ENCODE measurements at regions not wholly inside any gene's neighbourhood (a gene's known extent, or its start where the extent isn't known, plus 50 kb on each side); places are given as distances from the start of the nearest gene placed in this dataset.

- Mint-ChIP-seq H3K27me3 (no peaks in the 10 kb centered on the region), H3K4me1 (peaks cover 16% of the 10 kb centered on the region), H3K4me3 (peak overlapping the region; percentile 20), H3K27ac (no peak overlapping the region), H3K36me3 (ENCODE audit: low read depth) (no peaks in the 10 kb centered on the region), H3K9me3 (no peaks in the 10 kb centered on the region)
- no peak for DNase-seq
- CTCF ChIA-PET: no interaction called here
- POLR2A ChIA-PET: no interaction called here
- TF ChIP-seq, protein P1, sequence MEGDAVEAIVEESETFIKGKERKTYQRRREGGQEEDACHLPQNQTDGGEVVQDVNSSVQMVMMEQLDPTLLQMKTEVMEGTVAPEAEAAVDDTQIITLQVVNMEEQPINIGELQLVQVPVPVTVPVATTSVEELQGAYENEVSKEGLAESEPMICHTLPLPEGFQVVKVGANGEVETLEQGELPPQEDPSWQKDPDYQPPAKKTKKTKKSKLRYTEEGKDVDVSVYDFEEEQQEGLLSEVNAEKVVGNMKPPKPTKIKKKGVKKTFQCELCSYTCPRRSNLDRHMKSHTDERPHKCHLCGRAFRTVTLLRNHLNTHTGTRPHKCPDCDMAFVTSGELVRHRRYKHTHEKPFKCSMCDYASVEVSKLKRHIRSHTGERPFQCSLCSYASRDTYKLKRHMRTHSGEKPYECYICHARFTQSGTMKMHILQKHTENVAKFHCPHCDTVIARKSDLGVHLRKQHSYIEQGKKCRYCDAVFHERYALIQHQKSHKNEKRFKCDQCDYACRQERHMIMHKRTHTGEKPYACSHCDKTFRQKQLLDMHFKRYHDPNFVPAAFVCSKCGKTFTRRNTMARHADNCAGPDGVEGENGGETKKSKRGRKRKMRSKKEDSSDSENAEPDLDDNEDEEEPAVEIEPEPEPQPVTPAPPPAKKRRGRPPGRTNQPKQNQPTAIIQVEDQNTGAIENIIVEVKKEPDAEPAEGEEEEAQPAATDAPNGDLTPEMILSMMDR (IDR thresholded peaks at IDR 0.05): no peak
- ATAC-seq (ENCODE audit: low read depth): peak; percentile 79
- intact Hi-C loops (cut with micrococcal nuclease): loop anchor here (5.0 kb wide), 1 partner anchor 74 kb away; no protein-coding TSS in a partner anchor
Observed at GRCh38 chr13:40026174-40026585, 370.7 kb downstream of the COG6 start.

DNA sequence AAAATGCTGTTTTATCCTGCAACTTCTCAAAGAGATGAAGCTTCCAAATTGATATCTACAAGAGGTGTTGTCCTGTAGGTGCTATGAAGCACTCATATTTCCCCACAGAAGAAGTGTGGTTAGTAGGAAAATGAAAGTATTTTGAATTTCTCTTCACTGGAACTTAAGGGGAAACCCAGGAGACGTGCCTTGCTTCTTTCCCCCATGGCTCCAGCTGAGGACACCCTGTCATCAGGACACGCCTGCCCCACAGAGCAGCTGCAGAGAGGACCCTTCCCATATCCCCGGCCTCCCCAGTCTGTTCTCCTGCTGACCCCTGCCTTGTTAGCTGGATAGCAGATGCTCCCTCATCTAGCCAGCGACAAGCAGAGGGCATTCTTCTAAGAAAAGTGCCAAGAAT lies 371.3 kb downstream of the COG6 start:
- TF ChIP-seq, protein P1 (IDR thresholded peaks at IDR 0.05): no peak
- intact Hi-C loops (cut with micrococcal nuclease): loop anchor here (5.0 kb wide), 1 partner anchor 74 kb away; no protein-coding TSS in a partner anchor
- H3K9me3 Mint-ChIP-seq: no peaks in the 10 kb centered on the region
- H3K4me1 Mint-ChIP-seq: peaks cover 16% of the 10 kb centered on the region
- peak; percentile 38 for ATAC-seq (ENCODE audit: low read depth)
- H3K36me3 Mint-ChIP-seq (ENCODE audit: low read depth): no peaks in the 10 kb centered on the region
- no peak overlapping the region for H3K4me3 Mint-ChIP-seq
- CTCF ChIA-PET: no interaction called here
- POLR2A ChIA-PET: no interaction called here
- H3K27me3 Mint-ChIP-seq: no peaks in the 10 kb centered on the region
- H3K27ac Mint-ChIP-seq: no peak overlapping the region
- DNase-seq: no peak

DNA sequence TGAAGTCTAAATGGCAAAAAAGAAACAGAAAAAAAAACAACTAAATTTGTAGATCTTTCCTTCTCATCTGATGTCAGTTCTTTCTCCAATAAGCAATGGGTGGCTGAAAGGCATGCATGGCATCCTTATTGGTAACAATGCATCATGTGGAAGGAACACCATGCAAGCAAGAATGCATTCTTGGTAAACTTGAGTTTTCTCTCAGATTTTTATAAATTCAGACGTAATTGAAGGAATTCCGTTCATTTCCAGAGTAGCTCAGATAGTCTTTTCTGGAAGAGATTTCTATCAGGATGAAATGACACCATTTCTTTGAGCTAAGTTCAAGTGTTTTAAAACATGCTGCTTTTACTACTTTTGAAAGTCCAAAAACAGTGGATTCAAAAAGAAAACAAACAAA lies 373.0 kb downstream of the COG6 start:
- Mint-ChIP-seq H3K4me1 (peaks cover 16% of the 10 kb centered on the region), H3K4me3 (no peak overlapping the region), H3K27me3 (no peaks in the 10 kb centered on the region), H3K27ac (no peak overlapping the region), H3K9me3 (no peaks in the 10 kb centered on the region), H3K36me3 (ENCODE audit: low read depth) (no peaks in the 10 kb centered on the region)
- intact Hi-C loops (cut with micrococcal nuclease): loop anchor here (5.0 kb wide), 1 partner anchor 76 kb away; no protein-coding TSS in a partner anchor
- ATAC-seq (ENCODE audit: low read depth) (no peak), DNase-seq (no peak)
- CTCF ChIA-PET: no interaction called here
- POLR2A ChIA-PET: no interaction called here
- TF ChIP-seq, protein P1 (IDR thresholded peaks at IDR 0.05): no peak

DNA sequence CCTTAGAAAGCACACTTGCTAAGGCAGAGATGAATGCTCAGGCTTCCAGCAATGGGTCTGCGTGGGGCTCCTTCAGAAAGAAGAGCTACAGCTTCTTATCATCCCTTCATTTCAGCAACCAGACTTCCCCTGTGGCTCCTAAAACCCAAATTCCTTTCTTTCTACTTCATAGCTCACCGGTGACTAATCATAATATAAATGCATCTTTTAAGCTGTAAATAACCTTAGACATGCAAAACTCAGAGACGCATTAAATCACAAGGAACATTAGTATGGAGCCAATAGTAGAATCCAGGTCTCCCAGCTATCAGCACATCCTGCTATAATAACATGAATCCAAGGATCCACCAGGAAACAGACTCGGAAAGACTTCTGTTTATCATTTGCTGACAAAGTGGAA lies 375.6 kb downstream of the COG6 start:
- H3K9me3 Mint-ChIP-seq: no peaks in the 10 kb centered on the region
- H3K4me1 Mint-ChIP-seq: peaks cover 14% of the 10 kb centered on the region
- no peak overlapping the region for H3K4me3 Mint-ChIP-seq
- POLR2A ChIA-PET: no interaction called here
- H3K27ac Mint-ChIP-seq: no peak overlapping the region
- intact Hi-C loops (cut with micrococcal nuclease): no loop called here
- H3K36me3 Mint-ChIP-seq (ENCODE audit: low read depth): no peaks in the 10 kb centered on the region
- H3K27me3 Mint-ChIP-seq: no peaks in the 10 kb centered on the region
- no peak for DNase-seq
- ATAC-seq (ENCODE audit: low read depth): no peak
- CTCF ChIA-PET: no interaction called here
- TF ChIP-seq, protein P1 (IDR thresholded peaks at IDR 0.05): no peak

GRCh38 chr13:40039061-40039460 lies 383.6 kb downstream of the COG6 start:
- H3K27me3 Mint-ChIP-seq: peaks cover 21% of the 10 kb centered on the region
- intact Hi-C loops (cut with micrococcal nuclease): no loop called here
- POLR2A ChIA-PET: no interaction called here
- H3K4me1 Mint-ChIP-seq: peaks cover 16% of the 10 kb centered on the region
- no peaks in the 10 kb centered on the region for H3K36me3 Mint-ChIP-seq (ENCODE audit: low read depth)
- no peak for DNase-seq
- CTCF ChIA-PET: no interaction called here
- H3K9me3 Mint-ChIP-seq: no peaks in the 10 kb centered on the region
- H3K4me3 Mint-ChIP-seq: no peak overlapping the region
- no peak overlapping the region for H3K27ac Mint-ChIP-seq
- ATAC-seq (ENCODE audit: low read depth): no peak
- TF ChIP-seq, protein P1 (IDR thresholded peaks at IDR 0.05): no peak
